ENCODE measurements at regions not wholly inside any gene's neighbourhood (a gene's known extent, or its start where the extent isn't known, plus 50 kb on each side); places are given as distances from the start of the nearest gene placed in this dataset.

GRCh38 chr3:154780263-154780662 is 299.9 kb upstream of the MME start:
- peaks cover 8 to 24% of the 10 kb centered on the region in 2 donors for H3K4me1 ChIP-seq
- no peaks in the 10 kb centered on the region for H3K27me3 ChIP-seq
- ATAC-seq (no peak), DNase-seq (no peak)
- no peak overlapping the region for H3K4me3 ChIP-seq
- no peak overlapping the region for H3K27ac ChIP-seq
- no peak for TF ChIP-seq POLR2A (IDR thresholded peaks at IDR 0.05)
- TF ChIP-seq, protein P1, sequence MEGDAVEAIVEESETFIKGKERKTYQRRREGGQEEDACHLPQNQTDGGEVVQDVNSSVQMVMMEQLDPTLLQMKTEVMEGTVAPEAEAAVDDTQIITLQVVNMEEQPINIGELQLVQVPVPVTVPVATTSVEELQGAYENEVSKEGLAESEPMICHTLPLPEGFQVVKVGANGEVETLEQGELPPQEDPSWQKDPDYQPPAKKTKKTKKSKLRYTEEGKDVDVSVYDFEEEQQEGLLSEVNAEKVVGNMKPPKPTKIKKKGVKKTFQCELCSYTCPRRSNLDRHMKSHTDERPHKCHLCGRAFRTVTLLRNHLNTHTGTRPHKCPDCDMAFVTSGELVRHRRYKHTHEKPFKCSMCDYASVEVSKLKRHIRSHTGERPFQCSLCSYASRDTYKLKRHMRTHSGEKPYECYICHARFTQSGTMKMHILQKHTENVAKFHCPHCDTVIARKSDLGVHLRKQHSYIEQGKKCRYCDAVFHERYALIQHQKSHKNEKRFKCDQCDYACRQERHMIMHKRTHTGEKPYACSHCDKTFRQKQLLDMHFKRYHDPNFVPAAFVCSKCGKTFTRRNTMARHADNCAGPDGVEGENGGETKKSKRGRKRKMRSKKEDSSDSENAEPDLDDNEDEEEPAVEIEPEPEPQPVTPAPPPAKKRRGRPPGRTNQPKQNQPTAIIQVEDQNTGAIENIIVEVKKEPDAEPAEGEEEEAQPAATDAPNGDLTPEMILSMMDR (IDR thresholded peaks at IDR 0.05 in 4 of 5, conservative IDR thresholded peaks at IDR 0.05 in 1 of 5), result no peak
- in situ Hi-C loops (cut with MboI; ENCODE audit: low sequenced_read_pairs in 4 of 4), result no loop called here
- H3K36me3 ChIP-seq, result no peaks in the 10 kb centered on the region
- intact Hi-C loops (cut with DNase I; ENCODE audit: low total_unique reads), result no loop called here
- H3K9me3 ChIP-seq, result no peaks in the 10 kb centered on the region

DNA sequence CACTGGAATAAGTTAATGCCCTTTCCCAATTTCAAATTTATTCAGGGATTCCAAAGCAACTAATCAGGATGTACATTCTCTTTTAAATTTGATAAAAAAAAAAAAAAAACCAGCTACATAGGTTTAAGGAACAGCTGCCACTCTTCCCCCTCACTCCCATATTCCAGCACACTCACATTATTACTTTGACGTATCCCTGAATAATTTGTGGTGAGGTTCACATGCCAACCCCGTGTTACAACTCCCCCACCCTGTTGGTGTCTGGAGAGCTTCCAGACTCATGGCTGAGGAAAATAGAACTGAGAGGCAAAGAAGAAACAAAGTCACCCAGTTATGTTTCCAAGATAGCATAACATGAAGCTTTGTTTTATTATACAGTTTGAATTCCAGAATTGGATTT is 300.5 kb upstream of the MME start:
- Histone ChIP-seq H3K36me3 (no peaks in the 10 kb centered on the region), H3K4me1 (peaks cover 8 to 24% of the 10 kb centered on the region in 2 donors), H3K4me3 (no peak overlapping the region), H3K27ac (no peak overlapping the region), H3K9me3 (no peaks in the 10 kb centered on the region), H3K27me3 (no peaks in the 10 kb centered on the region)
- ATAC-seq (no peak), DNase-seq (no peak)
- in situ Hi-C loops (cut with MboI; ENCODE audit: low sequenced_read_pairs in 4 of 4), result no loop called here
- intact Hi-C loops (cut with DNase I; ENCODE audit: low total_unique reads), result loop anchor here (10.0 kb wide), 1 partner anchor 455 kb away; no protein-coding TSS in a partner anchor
- TF ChIP-seq POLR2A (IDR thresholded peaks at IDR 0.05), result no peak
- TF ChIP-seq, protein P1 (IDR thresholded peaks at IDR 0.05 in 4 of 5, conservative IDR thresholded peaks at IDR 0.05 in 1 of 5), result no peak

GRCh38 chr3:154778057-154778456 is 302.1 kb upstream of the MME start:
- Histone ChIP-seq H3K9me3 (no peaks in the 10 kb centered on the region), H3K27ac (no peak overlapping the region), H3K4me1 (peaks cover 8 to 22% of the 10 kb centered on the region in 2 donors), H3K36me3 (no peaks in the 10 kb centered on the region), H3K4me3 (no peak overlapping the region), H3K27me3 (no peaks in the 10 kb centered on the region)
- DNase-seq, result peak in 1 of 2 donors; percentile 29
- TF ChIP-seq POLR2A (IDR thresholded peaks at IDR 0.05), result no peak
- TF ChIP-seq, protein P1 (IDR thresholded peaks at IDR 0.05 in 4 of 5, conservative IDR thresholded peaks at IDR 0.05 in 1 of 5), result no peak
- in situ Hi-C loops (cut with MboI; ENCODE audit: low sequenced_read_pairs in 4 of 4), result no loop called here
- peak; percentile 52 to 54 for ATAC-seq
- intact Hi-C loops (cut with DNase I; ENCODE audit: low total_unique reads), result loop anchor here (10.0 kb wide), 1 partner anchor 457 kb away; no protein-coding TSS in a partner anchor

DNA sequence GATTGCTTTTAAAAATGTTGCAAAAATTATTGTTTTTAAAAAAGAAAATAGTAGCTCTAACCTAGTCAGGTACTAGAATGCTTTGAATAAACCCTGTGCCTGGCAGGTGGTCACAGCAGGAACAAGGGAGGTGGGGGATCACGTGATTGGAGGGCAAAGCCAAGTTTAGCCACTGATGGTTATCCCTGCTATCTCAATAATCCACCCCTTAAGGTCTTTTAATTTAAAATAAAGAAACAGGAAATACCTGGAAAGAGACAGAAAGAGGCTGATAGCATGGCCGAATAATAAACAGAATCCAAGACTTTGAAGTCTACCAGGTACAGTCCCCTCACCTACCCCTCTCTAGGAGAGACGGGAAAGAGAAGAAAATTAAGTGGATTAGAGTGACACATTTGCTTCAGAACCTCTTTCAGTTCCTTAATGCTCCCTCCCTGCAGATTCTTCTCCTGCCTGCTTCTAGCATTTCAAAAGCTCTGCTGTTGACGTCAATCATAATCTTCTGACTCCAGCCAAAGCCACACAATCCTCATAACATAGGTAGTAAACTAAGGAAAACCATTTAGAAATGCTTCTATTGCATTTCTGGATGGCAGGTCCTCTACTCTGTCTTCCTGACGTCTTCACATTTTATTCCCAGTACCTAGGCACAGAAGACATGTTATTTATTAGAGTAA is 303.4 kb upstream of the MME start:
- TF ChIP-seq, protein P1 (IDR thresholded peaks at IDR 0.05 in 4 of 5, conservative IDR thresholded peaks at IDR 0.05 in 1 of 5), result no peak
- no peak for TF ChIP-seq POLR2A (IDR thresholded peaks at IDR 0.05)
- no peaks in the 10 kb centered on the region for H3K27me3 ChIP-seq
- H3K27ac ChIP-seq, result peak overlapping the region in 1 of 4 donors; percentile 14
- peaks cover 8 to 15% of the 10 kb centered on the region in 2 donors for H3K4me1 ChIP-seq
- no peaks in the 10 kb centered on the region for H3K9me3 ChIP-seq
- ATAC-seq, result peak in 1 of 2 donors; percentile 49
- no peak for DNase-seq
- intact Hi-C loops (cut with DNase I; ENCODE audit: low total_unique reads) (loop anchor here (10.0 kb wide), 1 partner anchor 458 kb away; no protein-coding TSS in a partner anchor), in situ Hi-C loops (cut with MboI; ENCODE audit: low sequenced_read_pairs in 4 of 4) (no loop called here)
- H3K36me3 ChIP-seq, result no peaks in the 10 kb centered on the region
- no peak overlapping the region for H3K4me3 ChIP-seq
